Liver (tissue), 8 donors: ENCODE measurements at regions not wholly inside any gene's neighbourhood (a gene's known extent, or its start where the extent isn't known, plus 50 kb on each side); places are given as distances from the start of the nearest gene placed in this dataset.

Source experiments
- DNase-seq: peaks from one replicate; pipeline ENCODE4 v3.0.0-alpha.2; 2017; ENCODE audit warnings: low spot score
- H3K27ac ChIP-seq, 2 donors: one replicate each; pipeline ENCODE4 v1.7.0; 2013; ENCODE audit warnings: inconsistent platforms in 2 of 2, low read length in 2 of 2, control low read depth in 1 of 2, low read depth in 1 of 2, mild to moderate bottlenecking in 1 of 2
- H3K27me3 ChIP-seq, 4 donors: one replicate each; pipeline versions ENCODE4 v1.6.1 to v1.7.0; 2013; ENCODE audit warnings: low read length in 3 of 4, inconsistent platforms in 1 of 4, mild to moderate bottlenecking in 1 of 4, moderate library complexity in 1 of 4; ENCODE audit not compliant: control insufficient read depth in 4 of 4, insufficient read depth in 4 of 4
- H3K36me3 ChIP-seq, 4 donors: one replicate each; pipeline versions ENCODE4 v1.6.1 to v1.7.0; 2013; ENCODE audit warnings: low read length in 3 of 4, mild to moderate bottlenecking in 3 of 4, low read depth in 1 of 4, moderate library complexity in 1 of 4; ENCODE audit not compliant: control insufficient read depth in 4 of 4, insufficient read depth in 3 of 4
- H3K4me1 ChIP-seq, 4 donors: one replicate each; pipeline versions ENCODE4 v1.6.1 to v1.7.0; 2013; ENCODE audit warnings: low read length in 3 of 4, mild to moderate bottlenecking in 3 of 4, moderate library complexity in 1 of 4; ENCODE audit not compliant: control insufficient read depth in 4 of 4, insufficient read depth in 4 of 4
- H3K4me3 ChIP-seq, 3 donors: one replicate each; pipeline versions ENCODE4 v1.6.1 to v1.7.0; 2013; ENCODE audit warnings: low read length in 3 of 3, control low read depth in 1 of 3, low read depth in 1 of 3, mild to moderate bottlenecking in 1 of 3
- H3K9ac ChIP-seq, 2 donors: one replicate each; pipeline ENCODE4 v1.7.0; 2013; ENCODE audit warnings: low read length in 2 of 2, mild to moderate bottlenecking in 2 of 2, moderate library complexity in 2 of 2, control low read depth in 1 of 2, low read depth in 1 of 2
- H3K9me3 ChIP-seq, 4 donors: one replicate each; pipeline versions ENCODE4 v1.6.1 to v1.7.0; 2013; ENCODE audit warnings: low read length in 3 of 4; ENCODE audit not compliant: control insufficient read depth in 4 of 4
- EGR1 ChIP-seq, 2 donors: IDR thresholded peaks; 2 replicates each; pipeline ENCODE4 v1.6.1; 2016 to 2018; ENCODE audit warnings: antibody characterized with exemption in 2 of 2, low read depth in 2 of 2
- FOXA2 ChIP-seq: IDR thresholded peaks from 2 replicates; pipeline ENCODE4 v1.6.1; 2016; ENCODE audit warnings: antibody characterized with exemption
- GABPA ChIP-seq, 2 donors: IDR thresholded peaks in 1 of 2; conservative IDR thresholded peaks in 1 of 2; 2 replicates each; pipeline ENCODE4 v1.6.1; 2016; ENCODE audit warnings: antibody characterized with exemption in 2 of 2, mild to moderate bottlenecking in 1 of 2, moderate library complexity in 1 of 2
- HNF4A ChIP-seq, 2 donors: conservative IDR thresholded peaks; 2 replicates each; pipeline ENCODE4 v1.6.1; 2016; ENCODE audit warnings: antibody characterized with exemption in 2 of 2, mild to moderate bottlenecking in 2 of 2
- HNF4G ChIP-seq: IDR thresholded peaks from 2 replicates; pipeline ENCODE4 v1.6.1; 2016; ENCODE audit warnings: antibody characterized with exemption
- JUND ChIP-seq, 2 donors: IDR thresholded peaks; 2 replicates each; pipeline ENCODE4 v1.6.1; 2016; ENCODE audit warnings: antibody characterized with exemption in 2 of 2
- NR2F2 ChIP-seq: IDR thresholded peaks from 2 replicates; pipeline ENCODE4 v1.6.1; 2016; ENCODE audit warnings: antibody characterized with exemption
- RAD21 ChIP-seq, 2 donors: IDR thresholded peaks; 2 replicates each; pipeline ENCODE4 v1.6.1; 2016; ENCODE audit warnings: antibody characterized with exemption in 2 of 2, mild to moderate bottlenecking in 2 of 2
- RXRA ChIP-seq, 2 donors: IDR thresholded peaks; 2 replicates each; pipeline ENCODE4 v1.6.1; 2017 to 2018; ENCODE audit warnings: antibody characterized with exemption in 2 of 2, mild to moderate bottlenecking in 1 of 2
- SP1 ChIP-seq: IDR thresholded peaks from 2 replicates; pipeline ENCODE4 v1.6.1; 2018; ENCODE audit warnings: antibody characterized with exemption, mild to moderate bottlenecking
- TAF1 ChIP-seq: conservative IDR thresholded peaks from 2 replicates; pipeline ENCODE4 v1.6.1; 2016; ENCODE audit warnings: antibody characterized with exemption, mild to moderate bottlenecking
- YY1 ChIP-seq: IDR thresholded peaks from 2 replicates; pipeline ENCODE4 v1.6.1; 2016; ENCODE audit warnings: antibody characterized with exemption, mild to moderate bottlenecking
- WGBS: extraction: QIAGEN DNeasy Blood & Tissue Kit; methylation state at CpG from one replicate; pipeline ENCODE4 v1.1.7; 2013; 5-methylcytosine and 5-hydroxymethylcytosine counted together
- TF ChIP-seq, protein P1 (sequence below): IDR thresholded peaks from 2 replicates; pipeline ENCODE4 v1.6.1; 2016; ENCODE audit warnings: antibody characterized with exemption
- TF ChIP-seq, protein P2 (sequence below): IDR thresholded peaks from 2 replicates; pipeline ENCODE4 v1.6.1; 2016; ENCODE audit warnings: antibody characterized with exemption
- TF ChIP-seq, protein P3 (sequence below): IDR thresholded peaks from 2 replicates; pipeline ENCODE4 v1.6.1; 2016; ENCODE audit warnings: antibody characterized with exemption, mild to moderate bottlenecking
- TF ChIP-seq, protein P4 (sequence below): IDR thresholded peaks from 2 replicates; pipeline ENCODE4 v1.6.1; 2016; ENCODE audit warnings: antibody characterized with exemption
- TF ChIP-seq, protein P5 (sequence below): fragments of 150-350 bp; IDR thresholded peaks from 2 replicates; pipeline ENCODE4 v1.5.1; 2017; ENCODE audit warnings: improper control_type of control experiment, low read depth, low read length; ENCODE audit not compliant: missing input control
- donor health status: healthy.
- donor health status: healthy.
- donor health status: healthy.
- donor health status: healthy.
- donor health status: healthy.

DNA sequence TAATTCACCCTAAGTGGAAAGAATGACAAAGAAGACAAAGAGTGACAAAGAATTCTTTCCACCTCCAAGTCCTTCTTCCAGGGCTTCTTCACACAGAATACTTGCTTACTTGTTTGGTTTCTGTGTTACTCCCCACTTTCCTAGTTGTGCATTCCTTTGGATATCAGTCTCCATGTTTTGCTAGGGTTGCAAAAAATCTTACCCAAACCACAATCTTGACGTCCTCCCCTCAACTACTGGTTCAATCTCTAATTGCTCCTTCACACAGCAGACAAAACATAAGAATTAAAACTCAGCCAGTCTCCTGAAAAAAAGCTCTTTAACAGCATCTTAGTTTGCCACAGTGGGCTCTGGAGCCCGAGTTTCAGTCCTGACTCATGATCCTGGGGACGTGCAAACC lies 297.6 kb upstream of the CHRNA7 start:
- no peaks in the 10 kb centered on the region for H3K27me3 ChIP-seq
- no peaks in the 10 kb centered on the region for H3K36me3 ChIP-seq
- DNase-seq: no peak
- H3K4me3 ChIP-seq: no peak overlapping the region
- peaks cover 0 to 2% (median 0%) of the 10 kb centered on the region in 4 donors for H3K9me3 ChIP-seq
- H3K9ac ChIP-seq: no peak overlapping the region
- TF ChIP-seq NR2F2 (no peak), FOXA2 (no peak), RAD21 (IDR thresholded peaks at IDR 0.05) (no peak), SP1 (no peak), GABPA (IDR thresholded peaks at IDR 0.05 in 1 of 2, conservative IDR thresholded peaks at IDR 0.05 in 1 of 2) (no peak), HNF4G (no peak), RXRA (IDR thresholded peaks at IDR 0.05) (no peak), EGR1 (IDR thresholded peaks at IDR 0.05; ENCODE audit: low read depth in 2 of 2) (no peak), HNF4A (conservative IDR thresholded peaks at IDR 0.05) (no peak), YY1 (no peak), JUND (IDR thresholded peaks at IDR 0.05) (no peak), TAF1 (no peak)
- TF ChIP-seq, protein P1, sequence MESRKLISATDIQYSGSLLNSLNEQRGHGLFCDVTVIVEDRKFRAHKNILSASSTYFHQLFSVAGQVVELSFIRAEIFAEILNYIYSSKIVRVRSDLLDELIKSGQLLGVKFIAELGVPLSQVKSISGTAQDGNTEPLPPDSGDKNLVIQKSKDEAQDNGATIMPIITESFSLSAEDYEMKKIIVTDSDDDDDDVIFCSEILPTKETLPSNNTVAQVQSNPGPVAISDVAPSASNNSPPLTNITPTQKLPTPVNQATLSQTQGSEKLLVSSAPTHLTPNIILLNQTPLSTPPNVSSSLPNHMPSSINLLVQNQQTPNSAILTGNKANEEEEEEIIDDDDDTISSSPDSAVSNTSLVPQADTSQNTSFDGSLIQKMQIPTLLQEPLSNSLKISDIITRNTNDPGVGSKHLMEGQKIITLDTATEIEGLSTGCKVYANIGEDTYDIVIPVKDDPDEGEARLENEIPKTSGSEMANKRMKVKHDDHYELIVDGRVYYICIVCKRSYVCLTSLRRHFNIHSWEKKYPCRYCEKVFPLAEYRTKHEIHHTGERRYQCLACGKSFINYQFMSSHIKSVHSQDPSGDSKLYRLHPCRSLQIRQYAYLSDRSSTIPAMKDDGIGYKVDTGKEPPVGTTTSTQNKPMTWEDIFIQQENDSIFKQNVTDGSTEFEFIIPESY: no peak
- TF ChIP-seq, protein P2, sequence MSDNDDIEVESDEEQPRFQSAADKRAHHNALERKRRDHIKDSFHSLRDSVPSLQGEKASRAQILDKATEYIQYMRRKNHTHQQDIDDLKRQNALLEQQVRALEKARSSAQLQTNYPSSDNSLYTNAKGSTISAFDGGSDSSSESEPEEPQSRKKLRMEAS: no peak
- TF ChIP-seq, protein P3, sequence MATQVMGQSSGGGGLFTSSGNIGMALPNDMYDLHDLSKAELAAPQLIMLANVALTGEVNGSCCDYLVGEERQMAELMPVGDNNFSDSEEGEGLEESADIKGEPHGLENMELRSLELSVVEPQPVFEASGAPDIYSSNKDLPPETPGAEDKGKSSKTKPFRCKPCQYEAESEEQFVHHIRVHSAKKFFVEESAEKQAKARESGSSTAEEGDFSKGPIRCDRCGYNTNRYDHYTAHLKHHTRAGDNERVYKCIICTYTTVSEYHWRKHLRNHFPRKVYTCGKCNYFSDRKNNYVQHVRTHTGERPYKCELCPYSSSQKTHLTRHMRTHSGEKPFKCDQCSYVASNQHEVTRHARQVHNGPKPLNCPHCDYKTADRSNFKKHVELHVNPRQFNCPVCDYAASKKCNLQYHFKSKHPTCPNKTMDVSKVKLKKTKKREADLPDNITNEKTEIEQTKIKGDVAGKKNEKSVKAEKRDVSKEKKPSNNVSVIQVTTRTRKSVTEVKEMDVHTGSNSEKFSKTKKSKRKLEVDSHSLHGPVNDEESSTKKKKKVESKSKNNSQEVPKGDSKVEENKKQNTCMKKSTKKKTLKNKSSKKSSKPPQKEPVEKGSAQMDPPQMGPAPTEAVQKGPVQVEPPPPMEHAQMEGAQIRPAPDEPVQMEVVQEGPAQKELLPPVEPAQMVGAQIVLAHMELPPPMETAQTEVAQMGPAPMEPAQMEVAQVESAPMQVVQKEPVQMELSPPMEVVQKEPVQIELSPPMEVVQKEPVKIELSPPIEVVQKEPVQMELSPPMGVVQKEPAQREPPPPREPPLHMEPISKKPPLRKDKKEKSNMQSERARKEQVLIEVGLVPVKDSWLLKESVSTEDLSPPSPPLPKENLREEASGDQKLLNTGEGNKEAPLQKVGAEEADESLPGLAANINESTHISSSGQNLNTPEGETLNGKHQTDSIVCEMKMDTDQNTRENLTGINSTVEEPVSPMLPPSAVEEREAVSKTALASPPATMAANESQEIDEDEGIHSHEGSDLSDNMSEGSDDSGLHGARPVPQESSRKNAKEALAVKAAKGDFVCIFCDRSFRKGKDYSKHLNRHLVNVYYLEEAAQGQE: no peak
- TF ChIP-seq, protein P4, sequence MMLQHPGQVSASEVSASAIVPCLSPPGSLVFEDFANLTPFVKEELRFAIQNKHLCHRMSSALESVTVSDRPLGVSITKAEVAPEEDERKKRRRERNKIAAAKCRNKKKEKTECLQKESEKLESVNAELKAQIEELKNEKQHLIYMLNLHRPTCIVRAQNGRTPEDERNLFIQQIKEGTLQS: no peak
- TF ChIP-seq, protein P5, sequence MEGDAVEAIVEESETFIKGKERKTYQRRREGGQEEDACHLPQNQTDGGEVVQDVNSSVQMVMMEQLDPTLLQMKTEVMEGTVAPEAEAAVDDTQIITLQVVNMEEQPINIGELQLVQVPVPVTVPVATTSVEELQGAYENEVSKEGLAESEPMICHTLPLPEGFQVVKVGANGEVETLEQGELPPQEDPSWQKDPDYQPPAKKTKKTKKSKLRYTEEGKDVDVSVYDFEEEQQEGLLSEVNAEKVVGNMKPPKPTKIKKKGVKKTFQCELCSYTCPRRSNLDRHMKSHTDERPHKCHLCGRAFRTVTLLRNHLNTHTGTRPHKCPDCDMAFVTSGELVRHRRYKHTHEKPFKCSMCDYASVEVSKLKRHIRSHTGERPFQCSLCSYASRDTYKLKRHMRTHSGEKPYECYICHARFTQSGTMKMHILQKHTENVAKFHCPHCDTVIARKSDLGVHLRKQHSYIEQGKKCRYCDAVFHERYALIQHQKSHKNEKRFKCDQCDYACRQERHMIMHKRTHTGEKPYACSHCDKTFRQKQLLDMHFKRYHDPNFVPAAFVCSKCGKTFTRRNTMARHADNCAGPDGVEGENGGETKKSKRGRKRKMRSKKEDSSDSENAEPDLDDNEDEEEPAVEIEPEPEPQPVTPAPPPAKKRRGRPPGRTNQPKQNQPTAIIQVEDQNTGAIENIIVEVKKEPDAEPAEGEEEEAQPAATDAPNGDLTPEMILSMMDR: no peak
- 58% methylated on average over 3 of the region's 3 CpGs for WGBS
- no peak overlapping the region for H3K27ac ChIP-seq
- no peaks in the 10 kb centered on the region for H3K4me1 ChIP-seq

DNA sequence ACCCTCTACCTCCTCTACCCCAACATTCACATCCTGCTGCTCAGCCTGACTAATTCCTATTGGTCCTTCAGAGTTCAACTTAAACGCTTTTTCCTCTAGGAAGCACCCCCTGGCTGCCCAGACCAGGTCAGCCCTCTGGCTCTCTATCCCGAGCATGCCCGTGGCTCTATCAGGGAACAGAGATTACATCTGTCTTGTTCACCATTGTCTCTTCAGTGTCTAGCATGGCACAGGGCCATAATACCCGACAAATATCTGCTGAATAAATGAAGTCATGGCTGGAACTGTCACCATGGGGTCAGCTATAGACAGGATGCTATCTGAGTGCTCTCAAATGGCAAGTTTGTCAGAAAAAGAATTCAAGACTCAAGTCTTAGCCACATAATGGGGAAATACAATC lies 296.9 kb upstream of the CHRNA7 start:
- DNase-seq: no peak
- H3K4me3 ChIP-seq: no peak overlapping the region
- H3K4me1 ChIP-seq: no peaks in the 10 kb centered on the region
- no peak overlapping the region for H3K9ac ChIP-seq
- H3K36me3 ChIP-seq: no peaks in the 10 kb centered on the region
- H3K27ac ChIP-seq: no peak overlapping the region
- no peaks in the 10 kb centered on the region for H3K27me3 ChIP-seq
- no peak for TF ChIP-seq RXRA (IDR thresholded peaks at IDR 0.05)
- peaks cover 0 to 2% (median 0%) of the 10 kb centered on the region in 4 donors for H3K9me3 ChIP-seq
- 67% methylated on average over 4 of the region's 4 CpGs for WGBS
